Ishikawa (cell line): ENCODE measurements at regions not wholly inside any gene's neighbourhood (a gene's known extent, or its start where the extent isn't known, plus 50 kb on each side); places are given as distances from the start of the nearest gene placed in this dataset.

Experiments used
- CEBPB ChIP-seq: IDR thresholded peaks from 2 replicates; pipeline ENCODE4 v1.6.1; 2012
- CREB1 ChIP-seq: IDR thresholded peaks from 2 replicates; pipeline ENCODE4 v1.6.1; 2012; ENCODE audit warnings: low read depth
- EGR1 ChIP-seq: IDR thresholded peaks from 2 replicates; pipeline ENCODE4 v1.6.1; 2012
- EP300 ChIP-seq: IDR thresholded peaks from 2 replicates; pipeline ENCODE4 v1.6.1; 2012; ENCODE audit warnings: borderline replicate concordance
- RAD21 ChIP-seq: IDR thresholded peaks from 2 replicates; pipeline ENCODE4 v1.6.1; 2012; ENCODE audit warnings: low read depth
- REST ChIP-seq: IDR thresholded peaks from 2 replicates; pipeline ENCODE4 v1.6.1; 2012; ENCODE audit warnings: low read depth, mild to moderate bottlenecking
- TAF1 ChIP-seq: IDR thresholded peaks from 2 replicates; pipeline ENCODE4 v1.6.1; 2012; ENCODE audit warnings: low read depth, mild to moderate bottlenecking
- TCF12 ChIP-seq: IDR thresholded peaks from 2 replicates; pipeline ENCODE4 v1.6.1; 2012; ENCODE audit warnings: low read depth
- YY1 ChIP-seq: IDR thresholded peaks from 2 replicates; pipeline ENCODE4 v1.6.1; 2012; ENCODE audit warnings: low read depth
- ZBTB7A ChIP-seq: IDR thresholded peaks from 2 replicates; pipeline ENCODE4 v1.6.1; 2012; ENCODE audit warnings: low read depth

- TF ChIP-seq ZBTB7A = no peak
- TF ChIP-seq REST = no peak
- no peak for TF ChIP-seq TCF12
- TF ChIP-seq CREB1 = no peak
- no peak for TF ChIP-seq TAF1
- no peak for TF ChIP-seq RAD21
- TF ChIP-seq CEBPB = no peak
- TF ChIP-seq EP300 = no peak
- no peak for TF ChIP-seq YY1
- TF ChIP-seq EGR1 = no peak
These were observed 545.5 kb upstream of the DAB2 start for GRCh38 chr5:39970117-39970798.
